PFSK-1 (cell line): ENCODE measurements at regions not wholly inside any gene's neighbourhood (a gene's known extent, or its start where the extent isn't known, plus 50 kb on each side); places are given as distances from the start of the nearest gene placed in this dataset.

ENCODE experiments used
- FOXP2 ChIP-seq: optimal IDR thresholded peaks from 2 replicates; pipeline ENCODE3; 2011; ENCODE audit warnings: borderline replicate concordance, control low read depth, inconsistent platforms; ENCODE audit not compliant: insufficient read depth; ENCODE audit errors: extremely low read length, extremely low read depth
- POLR2AphosphoS5 ChIP-seq: IDR thresholded peaks from 2 replicates; pipeline ENCODE4 v1.6.1; 2012; ENCODE audit warnings: low read depth, mild to moderate bottlenecking, control low read depth, low read length, moderate library complexity
- REST ChIP-seq, 2 experiments: IDR thresholded peaks; 2 replicates each; pipeline versions ENCODE4 v1.6.1 to v1.8.0; 2011 to 2012; ENCODE audit warnings: low read depth in 2 of 2, low read length in 2 of 2, control low read depth in 1 of 2, inconsistent platforms in 1 of 2, mild to moderate bottlenecking in 1 of 2, moderate library complexity in 1 of 2; ENCODE audit not compliant: insufficient read depth in 1 of 2
- SIN3A ChIP-seq: IDR thresholded peaks from 2 replicates; pipeline ENCODE4 v1.6.1; 2012; ENCODE audit warnings: mild to moderate bottlenecking, low read length, moderate library complexity, borderline replicate concordance; ENCODE audit not compliant: insufficient read depth
- TAF1 ChIP-seq: IDR thresholded peaks from 2 replicates; pipeline ENCODE4 v1.6.1; 2012; ENCODE audit warnings: low read length, control low read depth, borderline replicate concordance; ENCODE audit not compliant: insufficient read depth

GRCh38 chr21:27694667-27695066 lies 727.8 kb upstream of the ADAMTS5 start:
- TF ChIP-seq POLR2AphosphoS5: no peak
- TF ChIP-seq FOXP2: no peak
- no peak for TF ChIP-seq REST (IDR thresholded peaks at IDR 0.05; ENCODE audit: insufficient read depth in 1 of 2, low read depth in 2 of 2, low read length in 2 of 2)
- TF ChIP-seq SIN3A: no peak
- TF ChIP-seq TAF1: no peak

- TF ChIP-seq TAF1 (no peak), POLR2AphosphoS5 (no peak), FOXP2 (no peak), SIN3A (no peak), REST (IDR thresholded peaks at IDR 0.05; ENCODE audit: insufficient read depth in 1 of 2, low read depth in 2 of 2, low read length in 2 of 2) (no peak)
Observed at GRCh38 chr21:27693376-27693775, 726.5 kb upstream of the ADAMTS5 start.

GRCh38 chr21:27691516-27691915 lies 724.6 kb upstream of the ADAMTS5 start:
- TF ChIP-seq SIN3A (no peak), FOXP2 (no peak), REST (IDR thresholded peaks at IDR 0.05; ENCODE audit: insufficient read depth in 1 of 2, low read depth in 2 of 2, low read length in 2 of 2) (no peak), POLR2AphosphoS5 (no peak)

- TF ChIP-seq TAF1 (no peak), SIN3A (no peak), REST (IDR thresholded peaks at IDR 0.05; ENCODE audit: insufficient read depth in 1 of 2, low read depth in 2 of 2, low read length in 2 of 2) (no peak), FOXP2 (no peak), POLR2AphosphoS5 (no peak)
Observed at GRCh38 chr21:27691006-27691405, 724.1 kb upstream of the ADAMTS5 start.

GRCh38 chr21:27690426-27690825 lies 723.5 kb upstream of the ADAMTS5 start:
- TF ChIP-seq TAF1 (no peak), FOXP2 (no peak), REST (IDR thresholded peaks at IDR 0.05; ENCODE audit: insufficient read depth in 1 of 2, low read depth in 2 of 2, low read length in 2 of 2) (no peak), POLR2AphosphoS5 (no peak), SIN3A (no peak)
